Spinal cord (tissue), 9 donors: ENCODE measurements at regions not wholly inside any gene's neighbourhood (a gene's known extent, or its start where the extent isn't known, plus 50 kb on each side); places are given as distances from the start of the nearest gene placed in this dataset.

Experiments
- DNase-seq, 6 donors: peaks; one replicate each; pipeline versions ENCODE4 v3.0.0 to v3.0.0-alpha.2; 2013 to 2015; ENCODE audit warnings: low spot score in 6 of 6, low read depth in 4 of 6
- H3K27ac ChIP-seq: one replicate; pipeline ENCODE4 v1.5.1; 2013; ENCODE audit warnings: low read depth, low read length, control low read depth
- H3K27me3 ChIP-seq: one replicate; pipeline ENCODE4 v1.6.1; 2013; ENCODE audit warnings: low read length; ENCODE audit not compliant: control insufficient read depth, insufficient read depth
- H3K36me3 ChIP-seq: one replicate; pipeline ENCODE4 v1.6.1; 2013; ENCODE audit warnings: low read length; ENCODE audit not compliant: control insufficient read depth, insufficient read depth
- H3K4me1 ChIP-seq: one replicate; pipeline ENCODE4 v1.6.1; 2013; ENCODE audit warnings: low read length; ENCODE audit not compliant: control insufficient read depth, insufficient read depth
- H3K4me3 ChIP-seq: one replicate; pipeline ENCODE4 v1.5.1; 2013; ENCODE audit warnings: low read depth, low read length, control low read depth
- H3K9me3 ChIP-seq: one replicate; pipeline ENCODE4 v1.6.1; 2013; ENCODE audit warnings: low read length; ENCODE audit not compliant: control insufficient read depth, insufficient read depth
- WGBS: methylation state at CpG from one replicate; pipeline ENCODE4 v1.1.5; 2013; ENCODE audit warnings: missing lambda C conversion rate; ENCODE audit not compliant: insufficient coverage; 5-methylcytosine and 5-hydroxymethylcytosine counted together
- donor health status: healthy.

- peak in 1 of 6 donors; percentile 13 for DNase-seq
- Histone ChIP-seq H3K27ac (no peak overlapping the region), H3K27me3 (no peaks in the 10 kb centered on the region), H3K4me3 (no peak overlapping the region), H3K36me3 (no peaks in the 10 kb centered on the region), H3K4me1 (no peaks in the 10 kb centered on the region), H3K9me3 (no peaks in the 10 kb centered on the region)
These were observed 378.0 kb downstream of the TBC1D4 start for GRCh38 chr13:75103976-75104375.

- no peaks in the 10 kb centered on the region for H3K9me3 ChIP-seq
- 31% methylated on average over 2 of the region's 5 CpGs for WGBS
- no peak overlapping the region for H3K4me3 ChIP-seq
- peak in 2 of 6 donors; percentile 13 to 47 for DNase-seq
- no peak overlapping the region for H3K27ac ChIP-seq
- no peaks in the 10 kb centered on the region for H3K36me3 ChIP-seq
- H3K4me1 ChIP-seq: no peaks in the 10 kb centered on the region
- no peaks in the 10 kb centered on the region for H3K27me3 ChIP-seq
These were observed 379.8 kb downstream of the TBC1D4 start for GRCh38 chr13:75102001-75102716.

GRCh38 chr13:75101348-75101747 lies 380.6 kb downstream of the TBC1D4 start:
- no peak for DNase-seq
- no peaks in the 10 kb centered on the region for H3K27me3 ChIP-seq
- no CpG with 5 or more reads among the region's 1 CpG for WGBS
- no peak overlapping the region for H3K27ac ChIP-seq
- H3K4me1 ChIP-seq: no peaks in the 10 kb centered on the region
- H3K4me3 ChIP-seq: no peak overlapping the region
- H3K36me3 ChIP-seq: no peaks in the 10 kb centered on the region
- H3K9me3 ChIP-seq: no peaks in the 10 kb centered on the region

GRCh38 chr13:75092143-75092542 lies 389.8 kb downstream of the TBC1D4 start:
- WGBS: no CpG with 5 or more reads among the region's 2 CpGs

GRCh38 chr13:75091718-75092117 lies 390.3 kb downstream of the TBC1D4 start:
- 62% methylated on average over 1 of the region's 2 CpGs for WGBS
- Histone ChIP-seq H3K4me1 (no peaks in the 10 kb centered on the region), H3K4me3 (no peak overlapping the region), H3K36me3 (no peaks in the 10 kb centered on the region), H3K27me3 (no peaks in the 10 kb centered on the region), H3K27ac (no peak overlapping the region), H3K9me3 (no peaks in the 10 kb centered on the region)
- peak in 1 of 6 donors; percentile 14 for DNase-seq

More at GRCh38 chr13:75092143-75092542, 389.8 kb downstream of the TBC1D4 start:
- Histone ChIP-seq H3K27me3 (no peaks in the 10 kb centered on the region), H3K4me1 (no peaks in the 10 kb centered on the region), H3K9me3 (no peaks in the 10 kb centered on the region), H3K36me3 (no peaks in the 10 kb centered on the region), H3K4me3 (no peak overlapping the region), H3K27ac (no peak overlapping the region)
- no peak for DNase-seq

- Histone ChIP-seq H3K27ac (no peak overlapping the region), H3K4me1 (no peaks in the 10 kb centered on the region), H3K27me3 (no peaks in the 10 kb centered on the region), H3K36me3 (no peaks in the 10 kb centered on the region), H3K4me3 (no peak overlapping the region), H3K9me3 (no peaks in the 10 kb centered on the region)
- peak in 1 of 6 donors; percentile 44 for DNase-seq
- no CpG with 5 or more reads among the region's 3 CpGs for WGBS
These were observed 390.9 kb downstream of the TBC1D4 start for GRCh38 chr13:75090872-75091615.

GRCh38 chr13:75088915-75089314 lies 393.1 kb downstream of the TBC1D4 start:
- Histone ChIP-seq H3K4me1 (no peaks in the 10 kb centered on the region), H3K36me3 (no peaks in the 10 kb centered on the region), H3K27ac (no peak overlapping the region), H3K4me3 (no peak overlapping the region), H3K9me3 (no peaks in the 10 kb centered on the region), H3K27me3 (no peaks in the 10 kb centered on the region)
- WGBS: 60% methylated on average over 1 of the region's 4 CpGs
- DNase-seq: no peak

GRCh38 chr13:75079226-75079625 lies 402.7 kb downstream of the TBC1D4 start:
- Histone ChIP-seq H3K27me3 (no peaks in the 10 kb centered on the region), H3K4me3 (no peak overlapping the region), H3K9me3 (no peaks in the 10 kb centered on the region), H3K4me1 (no peaks in the 10 kb centered on the region), H3K27ac (no peak overlapping the region), H3K36me3 (no peaks in the 10 kb centered on the region)
- no peak for DNase-seq
- no CpG with 5 or more reads among the region's 2 CpGs for WGBS

- Histone ChIP-seq H3K27ac (no peak overlapping the region), H3K9me3 (no peaks in the 10 kb centered on the region), H3K4me1 (no peaks in the 10 kb centered on the region), H3K4me3 (no peak overlapping the region), H3K27me3 (no peaks in the 10 kb centered on the region), H3K36me3 (no peaks in the 10 kb centered on the region)
- DNase-seq: no peak
These were observed 405.5 kb downstream of the TBC1D4 start for GRCh38 chr13:75076476-75076875.

- no peak for DNase-seq
- no peak overlapping the region for H3K27ac ChIP-seq
- H3K36me3 ChIP-seq: no peaks in the 10 kb centered on the region
- 71% methylated on average over 1 of the region's 1 CpG for WGBS
- H3K4me1 ChIP-seq: no peaks in the 10 kb centered on the region
- no peaks in the 10 kb centered on the region for H3K27me3 ChIP-seq
- no peaks in the 10 kb centered on the region for H3K9me3 ChIP-seq
- H3K4me3 ChIP-seq: no peak overlapping the region
These were observed 408.2 kb downstream of the TBC1D4 start for GRCh38 chr13:75073786-75074185.
